WTC11 (cell line): ENCODE measurements at regions not wholly inside any gene's neighbourhood (a gene's known extent, or its start where the extent isn't known, plus 50 kb on each side); places are given as distances from the start of the nearest gene placed in this dataset.
A peak's percentile ranks its signal among the peaks of the same experiment; 100 is the strongest.

ENCODE experiments used
- ATAC-seq: fragments of 200-7000 bp; cut with Tn5 transposase; 2 replicates; pipeline ENCODE4 v1.10.0; 2021; ENCODE audit warnings: mild to moderate bottlenecking, moderate library complexity
- CTCF ChIA-PET: fragments of 300-600 bp; sonication (Branson Sonifier 250); formaldehyde crosslinking; loops from one replicate; lab custom pipeline; 2021; ENCODE audit warnings: antibody characterized with exemption; lab: Charles Lee
- POLR2A ChIA-PET: fragments of 350-600 bp; sonication (Branson Sonifier 250); formaldehyde crosslinking; loops from one replicate; lab custom pipeline; 2021; ENCODE audit warnings: antibody characterized with exemption; lab: Charles Lee
- DNase-seq: peaks from one replicate; pipeline ENCODE4 v3.0.0; 2021; ENCODE audit warnings: low spot score
- H3K27ac Mint-ChIP-seq: 2 replicates; pipeline ENCODE4 v1.8.0; 2021; ENCODE audit warnings: mixed read lengths
- H3K27me3 Mint-ChIP-seq: 2 replicates; pipeline ENCODE4 v1.8.0; 2021; ENCODE audit warnings: low read depth, mild to moderate bottlenecking, moderate library complexity, mixed read lengths
- H3K36me3 Mint-ChIP-seq: 2 replicates; pipeline ENCODE4 v1.8.0; 2021; ENCODE audit warnings: mixed read lengths
- H3K4me1 Mint-ChIP-seq: 2 replicates; pipeline ENCODE4 v1.8.0; 2022; ENCODE audit warnings: mixed read lengths
- H3K4me3 Mint-ChIP-seq: 2 replicates; pipeline ENCODE4 v1.8.0; 2021; ENCODE audit warnings: mild to moderate bottlenecking, moderate library complexity, mixed read lengths
- H3K9me3 Mint-ChIP-seq: 2 replicates; pipeline ENCODE4 v1.8.0; 2021; ENCODE audit warnings: mixed read lengths
- CTCF ChIP-seq: fragments of 200-600 bp; IDR thresholded peaks from 2 replicates; pipeline ENCODE4 v1.8.0; 2022; ENCODE audit warnings: antibody characterized with exemption
- E2F5 ChIP-seq: sonication (generic); formaldehyde crosslinking; IDR thresholded peaks from 2 replicates; pipeline ENCODE4 v1.8.1; 2022; ENCODE audit warnings: mild to moderate bottlenecking, moderate library complexity, missing genetic modification reagents
- ESRRA ChIP-seq: sonication (generic); formaldehyde crosslinking; IDR thresholded peaks from 2 replicates; pipeline ENCODE4 v1.8.1; 2022; ENCODE audit warnings: mild to moderate bottlenecking, missing genetic modification reagents, borderline replicate concordance
- ETV6 ChIP-seq: sonication (generic); formaldehyde crosslinking; IDR thresholded peaks from 2 replicates; pipeline ENCODE4 v1.8.1; 2022; ENCODE audit warnings: mild to moderate bottlenecking, missing genetic modification reagents
- IRF2 ChIP-seq: sonication (generic); formaldehyde crosslinking; IDR thresholded peaks from 2 replicates; pipeline ENCODE4 v1.8.0; 2022; ENCODE audit warnings: low read depth, missing genetic modification reagents, borderline replicate concordance
- MAX ChIP-seq: sonication (generic); formaldehyde crosslinking; IDR thresholded peaks from 2 replicates; pipeline ENCODE4 v1.8.0; 2022; ENCODE audit warnings: mild to moderate bottlenecking, missing genetic modification reagents
- MXD4 ChIP-seq: fragments of 250-450 bp; sonication (Bioruptor Pico); IDR thresholded peaks from 2 replicates; pipeline ENCODE4 v1.8.0; 2021; ENCODE audit warnings: mild to moderate bottlenecking, moderate library complexity, borderline replicate concordance
- NR2C2 ChIP-seq: sonication (generic); formaldehyde crosslinking; IDR thresholded peaks from 2 replicates; pipeline ENCODE4 v1.8.0; 2022; ENCODE audit warnings: mild to moderate bottlenecking, missing genetic modification reagents
- ZBTB21 ChIP-seq: sonication (generic); formaldehyde crosslinking; IDR thresholded peaks from 2 replicates; pipeline ENCODE4 v1.8.1; 2023; ENCODE audit warnings: mild to moderate bottlenecking, missing genetic modification reagents, borderline replicate concordance
- ZNF317 ChIP-seq: sonication (generic); formaldehyde crosslinking; IDR thresholded peaks from 2 replicates; pipeline ENCODE4 v1.8.1; 2023; ENCODE audit warnings: low read depth, mild to moderate bottlenecking, moderate library complexity, missing genetic modification reagents, borderline replicate concordance
- TF ChIP-seq, protein P1 (sequence below): sonication (generic); formaldehyde crosslinking; IDR thresholded peaks from 2 replicates; pipeline ENCODE4 v1.8.0; 2023; ENCODE audit warnings: missing genetic modification reagents
- TF ChIP-seq, protein P2 (sequence below): sonication (generic); formaldehyde crosslinking; IDR thresholded peaks from 2 replicates; pipeline ENCODE4 v1.8.1; 2023; ENCODE audit warnings: mild to moderate bottlenecking, missing genetic modification reagents, moderate library complexity
- TF ChIP-seq, protein P3 (sequence below): sonication (generic); formaldehyde crosslinking; IDR thresholded peaks from 2 replicates; pipeline ENCODE4 v1.8.1; 2022; ENCODE audit warnings: missing genetic modification reagents, borderline replicate concordance
- TF ChIP-seq, protein P4 (sequence below): fragments of 250-450 bp; sonication (Bioruptor Pico); IDR thresholded peaks from 2 replicates; pipeline ENCODE4 v1.9.0; 2021; ENCODE audit warnings: mild to moderate bottlenecking

DNA sequence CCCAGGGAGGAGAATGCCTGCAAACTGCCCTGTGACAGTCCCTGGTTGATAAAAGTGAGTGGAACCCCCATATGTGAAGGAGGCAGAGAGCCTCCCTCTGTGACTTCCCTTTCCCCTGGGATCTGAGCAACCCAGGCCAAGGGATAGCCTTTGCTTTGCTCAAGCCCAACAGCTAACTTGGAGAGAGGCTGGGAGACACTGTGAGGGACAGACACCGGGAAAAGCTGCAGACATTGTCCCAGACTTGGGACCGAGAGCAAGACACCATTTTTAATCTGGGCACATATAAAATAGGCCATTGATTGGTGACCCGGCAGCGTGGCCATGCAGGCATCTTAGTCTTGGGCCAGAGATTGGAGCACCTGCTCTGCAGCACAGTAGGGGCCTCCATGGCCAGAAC, 96.1 kb upstream of the SALL3 start:
- ChIA-PET POLR2A (no interaction called here), CTCF (no interaction called here)
- peaks cover 11% of the 10 kb centered on the region for H3K27me3 Mint-ChIP-seq
- ATAC-seq (no peak), DNase-seq (no peak)
- H3K27ac Mint-ChIP-seq: no peak overlapping the region
- H3K4me1 Mint-ChIP-seq: no peaks in the 10 kb centered on the region
- H3K9me3 Mint-ChIP-seq: peaks cover 69% of the 10 kb centered on the region
- H3K36me3 Mint-ChIP-seq: peaks cover 42% of the 10 kb centered on the region
- no peak for TF ChIP-seq E2F5 (CRISPR knock-in tag)
- TF ChIP-seq MAX (CRISPR knock-in tag): no peak
- no peak for TF ChIP-seq ZBTB21 (CRISPR knock-in tag)
- TF ChIP-seq, protein P1, sequence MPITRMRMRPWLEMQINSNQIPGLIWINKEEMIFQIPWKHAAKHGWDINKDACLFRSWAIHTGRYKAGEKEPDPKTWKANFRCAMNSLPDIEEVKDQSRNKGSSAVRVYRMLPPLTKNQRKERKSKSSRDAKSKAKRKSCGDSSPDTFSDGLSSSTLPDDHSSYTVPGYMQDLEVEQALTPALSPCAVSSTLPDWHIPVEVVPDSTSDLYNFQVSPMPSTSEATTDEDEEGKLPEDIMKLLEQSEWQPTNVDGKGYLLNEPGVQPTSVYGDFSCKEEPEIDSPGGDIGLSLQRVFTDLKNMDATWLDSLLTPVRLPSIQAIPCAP (CRISPR knock-in tag): no peak
- TF ChIP-seq, protein P2, sequence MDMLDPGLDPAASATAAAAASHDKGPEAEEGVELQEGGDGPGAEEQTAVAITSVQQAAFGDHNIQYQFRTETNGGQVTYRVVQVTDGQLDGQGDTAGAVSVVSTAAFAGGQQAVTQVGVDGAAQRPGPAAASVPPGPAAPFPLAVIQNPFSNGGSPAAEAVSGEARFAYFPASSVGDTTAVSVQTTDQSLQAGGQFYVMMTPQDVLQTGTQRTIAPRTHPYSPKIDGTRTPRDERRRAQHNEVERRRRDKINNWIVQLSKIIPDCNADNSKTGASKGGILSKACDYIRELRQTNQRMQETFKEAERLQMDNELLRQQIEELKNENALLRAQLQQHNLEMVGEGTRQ: no peak
- TF ChIP-seq, protein P3, sequence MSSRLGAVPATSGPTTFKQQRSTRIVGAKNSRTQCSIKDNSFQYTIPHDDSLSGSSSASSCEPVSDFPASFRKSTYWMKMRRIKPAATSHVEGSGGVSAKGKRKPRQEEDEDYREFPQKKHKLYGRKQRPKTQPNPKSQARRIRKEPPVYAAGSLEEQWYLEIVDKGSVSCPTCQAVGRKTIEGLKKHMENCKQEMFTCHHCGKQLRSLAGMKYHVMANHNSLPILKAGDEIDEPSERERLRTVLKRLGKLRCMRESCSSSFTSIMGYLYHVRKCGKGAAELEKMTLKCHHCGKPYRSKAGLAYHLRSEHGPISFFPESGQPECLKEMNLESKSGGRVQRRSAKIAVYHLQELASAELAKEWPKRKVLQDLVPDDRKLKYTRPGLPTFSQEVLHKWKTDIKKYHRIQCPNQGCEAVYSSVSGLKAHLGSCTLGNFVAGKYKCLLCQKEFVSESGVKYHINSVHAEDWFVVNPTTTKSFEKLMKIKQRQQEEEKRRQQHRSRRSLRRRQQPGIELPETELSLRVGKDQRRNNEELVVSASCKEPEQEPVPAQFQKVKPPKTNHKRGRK (CRISPR knock-in tag): no peak
- no peak for TF ChIP-seq NR2C2 (CRISPR knock-in tag)
- no peak for TF ChIP-seq ZNF317
- no peak for TF ChIP-seq IRF2 (CRISPR knock-in tag)
- no peak for TF ChIP-seq ESRRA (CRISPR knock-in tag)
- TF ChIP-seq ETV6 (CRISPR knock-in tag): no peak
- TF ChIP-seq, protein P4, sequence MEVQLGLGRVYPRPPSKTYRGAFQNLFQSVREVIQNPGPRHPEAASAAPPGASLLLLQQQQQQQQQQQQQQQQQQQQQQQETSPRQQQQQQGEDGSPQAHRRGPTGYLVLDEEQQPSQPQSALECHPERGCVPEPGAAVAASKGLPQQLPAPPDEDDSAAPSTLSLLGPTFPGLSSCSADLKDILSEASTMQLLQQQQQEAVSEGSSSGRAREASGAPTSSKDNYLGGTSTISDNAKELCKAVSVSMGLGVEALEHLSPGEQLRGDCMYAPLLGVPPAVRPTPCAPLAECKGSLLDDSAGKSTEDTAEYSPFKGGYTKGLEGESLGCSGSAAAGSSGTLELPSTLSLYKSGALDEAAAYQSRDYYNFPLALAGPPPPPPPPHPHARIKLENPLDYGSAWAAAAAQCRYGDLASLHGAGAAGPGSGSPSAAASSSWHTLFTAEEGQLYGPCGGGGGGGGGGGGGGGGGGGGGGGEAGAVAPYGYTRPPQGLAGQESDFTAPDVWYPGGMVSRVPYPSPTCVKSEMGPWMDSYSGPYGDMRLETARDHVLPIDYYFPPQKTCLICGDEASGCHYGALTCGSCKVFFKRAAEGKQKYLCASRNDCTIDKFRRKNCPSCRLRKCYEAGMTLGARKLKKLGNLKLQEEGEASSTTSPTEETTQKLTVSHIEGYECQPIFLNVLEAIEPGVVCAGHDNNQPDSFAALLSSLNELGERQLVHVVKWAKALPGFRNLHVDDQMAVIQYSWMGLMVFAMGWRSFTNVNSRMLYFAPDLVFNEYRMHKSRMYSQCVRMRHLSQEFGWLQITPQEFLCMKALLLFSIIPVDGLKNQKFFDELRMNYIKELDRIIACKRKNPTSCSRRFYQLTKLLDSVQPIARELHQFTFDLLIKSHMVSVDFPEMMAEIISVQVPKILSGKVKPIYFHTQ (CRISPR knock-in tag): no peak
- no peak overlapping the region for H3K4me3 Mint-ChIP-seq

DNA sequence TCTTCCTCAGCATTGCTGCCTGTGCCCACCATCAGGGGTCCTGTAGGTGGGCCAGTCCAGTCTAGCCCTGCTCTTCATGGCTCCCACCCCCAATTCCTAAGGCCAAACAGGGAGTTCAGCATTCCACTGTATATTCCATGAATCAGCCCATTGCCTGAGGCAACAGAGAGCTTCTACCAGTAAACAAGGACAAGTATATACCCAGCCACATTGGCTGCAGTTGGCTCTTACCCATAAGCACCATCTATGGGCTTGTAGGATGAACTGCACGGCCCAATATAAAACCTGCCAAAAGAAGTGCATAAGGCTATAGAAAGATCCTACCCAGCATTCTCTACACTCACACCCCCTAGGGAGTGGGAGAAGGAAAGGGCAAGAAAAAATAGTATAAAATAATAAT, 95.1 kb upstream of the SALL3 start:
- no peak for DNase-seq
- peaks cover 74% of the 10 kb centered on the region for H3K9me3 Mint-ChIP-seq
- ChIA-PET CTCF (interaction anchor here (0.5 to 2.6 kb wide), 3 partner anchors 9 to 64 kb away, joined by 3 to 9 read pairs (median 4); no protein-coding TSS in a partner anchor), POLR2A (no interaction called here)
- ATAC-seq: peak; percentile 83
- peaks cover 47% of the 10 kb centered on the region for H3K36me3 Mint-ChIP-seq
- H3K4me3 Mint-ChIP-seq: no peak overlapping the region
- no peak overlapping the region for H3K27ac Mint-ChIP-seq
- H3K27me3 Mint-ChIP-seq: peaks cover 6% of the 10 kb centered on the region
- H3K4me1 Mint-ChIP-seq: no peaks in the 10 kb centered on the region
- TF ChIP-seq MXD4 (CRISPR knock-in tag) (no peak), CTCF (0 out of 2 replicates have a peak, but pooled peaks have one; percentile 18)
